Liver (tissue), 3 donors: ENCODE measurements at regions not wholly inside any gene's neighbourhood (a gene's known extent, or its start where the extent isn't known, plus 50 kb on each side); places are given as distances from the start of the nearest gene placed in this dataset.

ENCODE experiments used
- FOXA1 ChIP-seq: IDR thresholded peaks from 2 replicates; pipeline ENCODE4 v1.6.1; 2016; ENCODE audit warnings: antibody characterized with exemption
- JUND ChIP-seq, 2 donors: IDR thresholded peaks; 2 replicates each; pipeline ENCODE4 v1.6.1; 2016; ENCODE audit warnings: antibody characterized with exemption in 2 of 2
- NR2F2 ChIP-seq: IDR thresholded peaks from 2 replicates; pipeline ENCODE4 v1.6.1; 2016; ENCODE audit warnings: antibody characterized with exemption
- TAF1 ChIP-seq: conservative IDR thresholded peaks from 2 replicates; pipeline ENCODE4 v1.6.1; 2016; ENCODE audit warnings: antibody characterized with exemption, mild to moderate bottlenecking
- TF ChIP-seq, protein P1 (sequence below): fragments of 150-350 bp; IDR thresholded peaks from 2 replicates; pipeline ENCODE4 v1.5.1; 2017; ENCODE audit warnings: improper control_type of control experiment, low read depth, low read length; ENCODE audit not compliant: missing input control
- TF ChIP-seq, protein P2 (sequence below): IDR thresholded peaks from 2 replicates; pipeline ENCODE4 v1.6.1; 2016; ENCODE audit warnings: antibody characterized with exemption
- TF ChIP-seq, protein P3 (sequence below): IDR thresholded peaks from 2 replicates; pipeline ENCODE4 v1.6.1; 2016; ENCODE audit warnings: antibody characterized with exemption
- TF ChIP-seq, protein P4 (sequence below): IDR thresholded peaks from 2 replicates; pipeline ENCODE4 v1.6.1; 2016; ENCODE audit warnings: antibody characterized with exemption
- donor health status: healthy.
- donor health status: healthy.

DNA sequence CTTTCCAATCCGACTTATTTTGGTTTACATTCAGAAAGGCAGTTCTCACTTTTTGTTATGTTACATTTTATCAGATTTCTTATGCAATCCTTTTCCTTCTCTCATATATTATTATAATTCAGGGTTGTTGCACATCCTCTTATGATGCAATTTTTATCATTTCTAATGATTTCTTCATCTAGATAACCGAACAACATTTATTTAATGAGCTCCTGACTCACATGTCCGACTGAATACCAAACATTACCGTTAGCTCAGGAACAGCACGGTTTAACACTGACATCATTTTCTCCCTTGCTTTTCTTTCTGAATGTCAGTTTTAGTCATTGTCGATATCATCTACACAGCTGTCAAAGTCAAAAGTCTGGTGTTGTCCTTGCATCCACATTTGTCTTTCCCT is 199.2 kb downstream of the BCHE start:
- TF ChIP-seq, protein P1, sequence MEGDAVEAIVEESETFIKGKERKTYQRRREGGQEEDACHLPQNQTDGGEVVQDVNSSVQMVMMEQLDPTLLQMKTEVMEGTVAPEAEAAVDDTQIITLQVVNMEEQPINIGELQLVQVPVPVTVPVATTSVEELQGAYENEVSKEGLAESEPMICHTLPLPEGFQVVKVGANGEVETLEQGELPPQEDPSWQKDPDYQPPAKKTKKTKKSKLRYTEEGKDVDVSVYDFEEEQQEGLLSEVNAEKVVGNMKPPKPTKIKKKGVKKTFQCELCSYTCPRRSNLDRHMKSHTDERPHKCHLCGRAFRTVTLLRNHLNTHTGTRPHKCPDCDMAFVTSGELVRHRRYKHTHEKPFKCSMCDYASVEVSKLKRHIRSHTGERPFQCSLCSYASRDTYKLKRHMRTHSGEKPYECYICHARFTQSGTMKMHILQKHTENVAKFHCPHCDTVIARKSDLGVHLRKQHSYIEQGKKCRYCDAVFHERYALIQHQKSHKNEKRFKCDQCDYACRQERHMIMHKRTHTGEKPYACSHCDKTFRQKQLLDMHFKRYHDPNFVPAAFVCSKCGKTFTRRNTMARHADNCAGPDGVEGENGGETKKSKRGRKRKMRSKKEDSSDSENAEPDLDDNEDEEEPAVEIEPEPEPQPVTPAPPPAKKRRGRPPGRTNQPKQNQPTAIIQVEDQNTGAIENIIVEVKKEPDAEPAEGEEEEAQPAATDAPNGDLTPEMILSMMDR = no peak
- TF ChIP-seq, protein P2, sequence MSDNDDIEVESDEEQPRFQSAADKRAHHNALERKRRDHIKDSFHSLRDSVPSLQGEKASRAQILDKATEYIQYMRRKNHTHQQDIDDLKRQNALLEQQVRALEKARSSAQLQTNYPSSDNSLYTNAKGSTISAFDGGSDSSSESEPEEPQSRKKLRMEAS = no peak
- TF ChIP-seq, protein P3, sequence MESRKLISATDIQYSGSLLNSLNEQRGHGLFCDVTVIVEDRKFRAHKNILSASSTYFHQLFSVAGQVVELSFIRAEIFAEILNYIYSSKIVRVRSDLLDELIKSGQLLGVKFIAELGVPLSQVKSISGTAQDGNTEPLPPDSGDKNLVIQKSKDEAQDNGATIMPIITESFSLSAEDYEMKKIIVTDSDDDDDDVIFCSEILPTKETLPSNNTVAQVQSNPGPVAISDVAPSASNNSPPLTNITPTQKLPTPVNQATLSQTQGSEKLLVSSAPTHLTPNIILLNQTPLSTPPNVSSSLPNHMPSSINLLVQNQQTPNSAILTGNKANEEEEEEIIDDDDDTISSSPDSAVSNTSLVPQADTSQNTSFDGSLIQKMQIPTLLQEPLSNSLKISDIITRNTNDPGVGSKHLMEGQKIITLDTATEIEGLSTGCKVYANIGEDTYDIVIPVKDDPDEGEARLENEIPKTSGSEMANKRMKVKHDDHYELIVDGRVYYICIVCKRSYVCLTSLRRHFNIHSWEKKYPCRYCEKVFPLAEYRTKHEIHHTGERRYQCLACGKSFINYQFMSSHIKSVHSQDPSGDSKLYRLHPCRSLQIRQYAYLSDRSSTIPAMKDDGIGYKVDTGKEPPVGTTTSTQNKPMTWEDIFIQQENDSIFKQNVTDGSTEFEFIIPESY = no peak
- no peak for TF ChIP-seq JUND (IDR thresholded peaks at IDR 0.05)
- no peak for TF ChIP-seq NR2F2
- TF ChIP-seq TAF1 = no peak
- no peak for TF ChIP-seq FOXA1
- TF ChIP-seq, protein P4, sequence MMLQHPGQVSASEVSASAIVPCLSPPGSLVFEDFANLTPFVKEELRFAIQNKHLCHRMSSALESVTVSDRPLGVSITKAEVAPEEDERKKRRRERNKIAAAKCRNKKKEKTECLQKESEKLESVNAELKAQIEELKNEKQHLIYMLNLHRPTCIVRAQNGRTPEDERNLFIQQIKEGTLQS = no peak
